OCI-LY3 (cell line): ENCODE measurements at regions not wholly inside any gene's neighbourhood (a gene's known extent, or its start where the extent isn't known, plus 50 kb on each side); places are given as distances from the start of the nearest gene placed in this dataset.

Source experiments
- H2AFZ ChIP-seq: fragments of 200-600, 300-600 bp; shearing (Covaris generic); 2 replicates; pipeline ENCODE4 v1.6.0; 2014; ENCODE audit warnings: antibody characterized with exemption, low read depth, low read length
- H3K27ac ChIP-seq: fragments of 200-600, 300-600 bp; sonication (generic); 2 replicates; pipeline ENCODE4 v1.5.1; 2014; ENCODE audit warnings: mild to moderate bottlenecking, low read length, moderate library complexity, mixed read lengths
- H3K27me3 ChIP-seq: fragments of 200-600, 300-600 bp; sonication (generic); 2 replicates; pipeline ENCODE4 v1.6.1; 2014; ENCODE audit warnings: low read depth, low read length, mixed read lengths
- H3K36me3 ChIP-seq: fragments of 200-600, 300-600 bp; sonication (generic); replicated peaks from 2 replicates; pipeline ENCODE3; 2014; ENCODE audit warnings: low read depth, low read length, mixed read lengths
- H3K4me1 ChIP-seq: fragments of 300-600, 200-600 bp; sonication (generic); 2 replicates; pipeline ENCODE4 v1.6.1; 2014; ENCODE audit warnings: low read length, mixed read lengths
- H3K4me2 ChIP-seq: fragments of 200-600, 300-600 bp; sonication (generic); 2 replicates; pipeline ENCODE4 v1.6.1; 2014; ENCODE audit warnings: low read length, mixed read lengths
- H3K4me3 ChIP-seq: fragments of 300-600, 200-600 bp; sonication (generic); 2 replicates; pipeline ENCODE4 v1.5.1; 2014; ENCODE audit warnings: antibody characterized with exemption, mild to moderate bottlenecking, low read length, moderate library complexity
- H3K79me2 ChIP-seq: fragments of 300-600, 200-600 bp; shearing (Covaris generic); 2 replicates; pipeline ENCODE4 v1.6.1; 2014; ENCODE audit warnings: mild to moderate bottlenecking, low read length, mixed read lengths
- H3K9ac ChIP-seq: fragments of 300-600, 200-600 bp; shearing (Covaris generic); 2 replicates; pipeline ENCODE4 v1.6.0; 2014; ENCODE audit warnings: mild to moderate bottlenecking, low read length, moderate library complexity
- H3K9me3 ChIP-seq: fragments of 200-600, 300-600 bp; shearing (Covaris generic); 2 replicates; pipeline ENCODE4 v1.6.1; 2014; ENCODE audit warnings: low read length, mixed read lengths; ENCODE audit not compliant: insufficient read depth
- H4K20me1 ChIP-seq: fragments of 200-600, 300-600 bp; sonication (generic); 2 replicates; pipeline ENCODE4 v1.6.1; 2016; ENCODE audit warnings: low read length, mixed read lengths; ENCODE audit not compliant: insufficient read depth
- EZH2phosphoT487 ChIP-seq: fragments of 200-600 bp; shearing (Covaris generic); IDR thresholded peaks from 2 replicates; pipeline ENCODE4 v1.6.1; 2018; ENCODE audit warnings: antibody characterized with exemption, mixed run types, low read depth
- TF ChIP-seq, protein P1 (sequence below): fragments of 200-600, 300-600 bp; sonication (generic); IDR thresholded peaks from 2 replicates; pipeline ENCODE4 v1.5.1; 2014; ENCODE audit warnings: antibody characterized with exemption, low read length, low read depth

DNA sequence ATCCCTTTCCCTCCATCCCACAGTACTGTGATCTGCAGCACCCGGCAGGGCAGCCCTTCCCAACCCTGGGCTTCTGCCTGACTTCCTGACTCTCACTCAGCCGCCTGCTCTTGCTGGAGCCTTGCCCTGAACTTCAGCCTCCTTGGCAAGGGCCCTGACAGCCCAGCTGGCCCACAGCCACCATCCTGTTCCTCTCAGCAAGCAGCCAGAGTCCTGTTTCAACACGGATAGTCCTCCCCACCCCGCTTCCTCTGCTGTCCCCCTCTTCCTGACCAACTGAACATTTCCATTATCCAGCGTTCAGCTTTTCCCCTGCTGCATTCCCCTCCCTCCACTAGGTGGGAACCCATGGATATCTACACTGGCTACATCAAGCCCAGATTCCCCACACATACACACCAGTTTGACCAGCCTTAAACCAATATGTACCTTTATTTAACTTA, 74.0 kb upstream of the MDM1 start:
- Histone ChIP-seq H3K4me3 (no peak overlapping the region), H3K4me2 (no peak overlapping the region), H3K4me1 (no peaks in the 10 kb centered on the region), H2AFZ (no peak overlapping the region), H4K20me1 (no peaks in the 10 kb centered on the region), H3K27me3 (peaks cover 40% of the 10 kb centered on the region), H3K9ac (no peak overlapping the region), H3K79me2 (no peaks in the 10 kb centered on the region), H3K27ac (no peak overlapping the region), H3K9me3 (no peaks in the 10 kb centered on the region), H3K36me3 (no peaks in the 10 kb centered on the region)
- no peak for TF ChIP-seq EZH2phosphoT487
- TF ChIP-seq, protein P1, sequence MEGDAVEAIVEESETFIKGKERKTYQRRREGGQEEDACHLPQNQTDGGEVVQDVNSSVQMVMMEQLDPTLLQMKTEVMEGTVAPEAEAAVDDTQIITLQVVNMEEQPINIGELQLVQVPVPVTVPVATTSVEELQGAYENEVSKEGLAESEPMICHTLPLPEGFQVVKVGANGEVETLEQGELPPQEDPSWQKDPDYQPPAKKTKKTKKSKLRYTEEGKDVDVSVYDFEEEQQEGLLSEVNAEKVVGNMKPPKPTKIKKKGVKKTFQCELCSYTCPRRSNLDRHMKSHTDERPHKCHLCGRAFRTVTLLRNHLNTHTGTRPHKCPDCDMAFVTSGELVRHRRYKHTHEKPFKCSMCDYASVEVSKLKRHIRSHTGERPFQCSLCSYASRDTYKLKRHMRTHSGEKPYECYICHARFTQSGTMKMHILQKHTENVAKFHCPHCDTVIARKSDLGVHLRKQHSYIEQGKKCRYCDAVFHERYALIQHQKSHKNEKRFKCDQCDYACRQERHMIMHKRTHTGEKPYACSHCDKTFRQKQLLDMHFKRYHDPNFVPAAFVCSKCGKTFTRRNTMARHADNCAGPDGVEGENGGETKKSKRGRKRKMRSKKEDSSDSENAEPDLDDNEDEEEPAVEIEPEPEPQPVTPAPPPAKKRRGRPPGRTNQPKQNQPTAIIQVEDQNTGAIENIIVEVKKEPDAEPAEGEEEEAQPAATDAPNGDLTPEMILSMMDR, result no peak

DNA sequence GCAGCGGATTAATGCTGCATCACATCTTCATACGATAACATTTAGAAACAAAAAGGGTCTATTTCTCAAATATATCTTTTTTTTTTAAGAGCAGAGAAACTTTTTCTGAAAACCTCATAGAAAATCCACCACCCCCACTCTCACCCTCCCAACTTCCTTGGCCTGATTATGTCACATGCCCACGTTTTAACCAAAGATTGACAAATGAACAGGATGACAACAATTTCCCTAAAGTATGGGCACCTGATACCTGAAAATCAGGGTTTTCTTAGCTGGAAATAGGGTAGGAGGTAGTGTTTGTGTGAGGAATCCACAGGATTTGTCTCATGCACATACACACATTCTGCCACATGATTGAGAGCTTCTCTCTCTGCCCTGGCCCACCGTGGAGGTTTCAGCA, 74.7 kb upstream of the MDM1 start:
- no peak overlapping the region for H3K27ac ChIP-seq
- no peaks in the 10 kb centered on the region for H3K9me3 ChIP-seq
- no peaks in the 10 kb centered on the region for H3K36me3 ChIP-seq
- no peaks in the 10 kb centered on the region for H3K79me2 ChIP-seq
- H4K20me1 ChIP-seq, result no peaks in the 10 kb centered on the region
- no peak overlapping the region for H3K4me3 ChIP-seq
- no peaks in the 10 kb centered on the region for H3K4me1 ChIP-seq
- peaks cover 40% of the 10 kb centered on the region for H3K27me3 ChIP-seq
- no peak overlapping the region for H2AFZ ChIP-seq
- H3K9ac ChIP-seq, result no peak overlapping the region
- TF ChIP-seq, protein P1, result no peak
- no peak for TF ChIP-seq EZH2phosphoT487
- no peak overlapping the region for H3K4me2 ChIP-seq

DNA sequence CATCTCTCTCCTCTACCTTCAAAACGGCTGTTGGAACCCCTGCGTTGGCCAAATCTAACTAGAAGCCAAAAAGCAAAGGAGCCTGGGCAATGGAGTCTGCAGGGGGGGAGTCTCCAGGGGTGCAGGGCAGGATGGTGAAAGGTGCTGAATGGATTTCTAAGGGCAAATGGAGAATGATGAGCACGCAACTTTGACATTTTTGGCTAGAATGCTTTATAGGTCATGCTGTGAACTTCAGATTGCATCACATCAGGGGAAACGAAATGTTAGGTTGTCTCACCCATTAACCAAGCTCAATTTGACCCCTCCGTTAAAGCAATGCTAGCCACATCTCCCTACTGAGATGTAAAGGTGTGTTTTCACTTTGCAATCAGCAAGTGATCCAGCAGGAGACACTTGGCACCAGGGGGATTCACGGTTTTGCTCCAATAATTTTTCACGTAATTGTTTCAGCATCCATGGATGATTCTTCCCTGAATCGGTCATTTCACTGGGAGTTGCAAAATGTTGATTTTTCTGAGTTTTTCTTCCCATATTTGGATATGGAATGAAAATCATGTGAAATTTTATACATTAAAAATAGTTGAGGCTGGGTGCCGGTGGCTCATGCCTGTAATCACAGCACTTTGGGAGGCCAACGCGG, 78.0 kb upstream of the MDM1 start:
- H3K36me3 ChIP-seq, result no peaks in the 10 kb centered on the region

DNA sequence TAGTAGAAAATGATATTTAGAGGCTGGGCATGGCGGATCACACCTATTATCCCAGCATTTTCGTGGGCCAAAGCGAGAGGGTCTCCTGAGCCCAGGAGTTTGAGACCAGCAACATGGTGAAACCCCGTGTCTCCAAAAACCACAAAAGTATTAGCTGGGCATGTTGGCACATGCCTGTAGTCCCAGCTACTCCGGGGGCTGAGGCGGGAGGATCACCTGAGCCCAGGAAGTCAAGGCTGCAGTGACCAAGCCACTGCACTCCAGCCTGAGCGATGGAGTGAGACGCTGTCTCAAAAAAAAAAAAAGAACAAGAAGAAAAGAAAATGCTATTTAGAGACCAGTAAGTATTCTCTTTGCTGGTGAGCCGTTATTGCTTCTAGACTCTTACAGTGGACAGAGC, 79.2 kb upstream of the MDM1 start:
- Histone ChIP-seq H3K9ac (no peak overlapping the region), H3K27ac (no peak overlapping the region), H3K27me3 (peaks cover 11% of the 10 kb centered on the region), H3K4me3 (no peak overlapping the region), H3K9me3 (no peaks in the 10 kb centered on the region), H3K4me2 (no peak overlapping the region), H3K36me3 (no peaks in the 10 kb centered on the region), H3K4me1 (no peaks in the 10 kb centered on the region), H3K79me2 (no peaks in the 10 kb centered on the region), H4K20me1 (no peaks in the 10 kb centered on the region), H2AFZ (no peak overlapping the region)
- TF ChIP-seq, protein P1, result no peak
- no peak for TF ChIP-seq EZH2phosphoT487

More for the DNA sequence above, 78.0 kb upstream of the MDM1 start:
- H3K27me3 ChIP-seq, result peaks cover 23% of the 10 kb centered on the region
- H3K4me3 ChIP-seq, result no peak overlapping the region
- H2AFZ ChIP-seq, result no peak overlapping the region
- H3K4me1 ChIP-seq, result no peaks in the 10 kb centered on the region
- no peaks in the 10 kb centered on the region for H3K79me2 ChIP-seq
- H3K27ac ChIP-seq, result no peak overlapping the region
- no peak overlapping the region for H3K9ac ChIP-seq
- no peaks in the 10 kb centered on the region for H3K9me3 ChIP-seq
- no peak overlapping the region for H3K4me2 ChIP-seq
- no peaks in the 10 kb centered on the region for H4K20me1 ChIP-seq
- no peak for TF ChIP-seq EZH2phosphoT487
- TF ChIP-seq, protein P1, result no peak
